GM19463 (cell line): ENCODE measurements at regions not wholly inside any gene's neighbourhood (a gene's known extent, or its start where the extent isn't known, plus 50 kb on each side); places are given as distances from the start of the nearest gene placed in this dataset.
"Not testable (repeated sequence)": the region's sequence is repeated elsewhere in the genome, so short reads cannot be mapped to it uniquely, and the experiment has no call there.

Source experiments
- ATAC-seq: cut with Tn5 transposase; IDR thresholded peaks from one replicate; pipeline ENCODE4 v1.9.1; 2021; ENCODE audit warnings: mild to moderate bottlenecking, moderate library complexity; ENCODE audit not compliant: unreplicated experiment

DNA sequence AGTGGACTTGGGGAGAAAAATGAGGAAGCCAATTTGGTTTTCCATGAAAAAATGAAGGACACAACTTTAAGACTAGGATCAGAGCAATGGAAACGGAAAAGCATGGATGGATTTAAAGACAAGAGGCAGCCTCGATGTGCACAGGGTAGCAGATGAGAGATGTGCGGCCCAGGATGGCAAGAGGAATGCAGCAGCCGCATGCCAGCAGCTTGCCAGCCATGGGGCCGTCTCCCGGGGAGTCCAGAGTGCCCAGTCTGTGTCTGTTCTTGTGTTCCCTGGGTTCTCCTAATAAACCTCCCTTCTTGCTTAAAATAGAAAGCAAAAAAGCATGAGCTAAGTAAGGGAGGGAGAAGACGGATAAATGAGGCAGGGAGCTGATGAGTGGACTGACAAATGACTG, 68.0 kb upstream of the IQSEC1 start:
- ATAC-seq, result no peak

DNA sequence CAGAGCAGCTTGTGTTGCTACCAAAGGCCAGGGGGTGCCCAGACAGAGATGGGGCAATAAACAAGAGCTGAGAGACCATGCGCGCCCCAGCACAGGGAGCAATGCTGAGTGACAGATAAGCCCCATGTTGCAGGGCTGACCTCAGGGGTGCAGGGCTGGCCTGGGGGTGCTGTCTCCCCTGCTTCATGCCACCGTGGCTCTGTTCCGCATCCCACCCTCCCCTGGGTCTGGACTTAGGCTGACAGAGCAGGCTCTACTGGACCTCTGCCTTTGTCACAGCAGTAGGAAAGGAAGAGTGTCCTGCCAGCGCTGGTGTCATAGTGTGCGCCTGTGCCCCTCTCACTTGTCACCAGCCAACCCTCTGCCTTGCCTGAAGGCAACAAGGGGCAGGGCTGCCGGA, 67.4 kb upstream of the IQSEC1 start:
- ATAC-seq, result no peak

- ATAC-seq, result no peak
Observed at GRCh38 chr3:13139471-13140065, 66.3 kb upstream of the IQSEC1 start.

DNA sequence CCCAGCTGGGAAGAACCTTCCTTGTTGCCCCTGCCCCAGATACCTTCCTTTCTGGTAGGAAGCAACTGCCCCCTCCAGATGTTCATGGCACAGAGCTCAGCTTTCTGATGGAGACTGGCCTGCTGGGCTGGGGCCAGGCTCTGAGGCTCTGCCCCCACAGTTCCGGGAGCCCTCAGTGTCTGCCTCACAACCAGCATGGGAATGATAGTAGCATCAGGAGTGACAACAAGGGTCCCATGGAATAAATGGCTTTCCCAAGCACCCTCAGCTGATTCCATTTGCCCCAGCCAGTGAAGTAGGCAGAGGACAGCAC, 65.6 kb upstream of the IQSEC1 start:
- ATAC-seq, result no peak

DNA sequence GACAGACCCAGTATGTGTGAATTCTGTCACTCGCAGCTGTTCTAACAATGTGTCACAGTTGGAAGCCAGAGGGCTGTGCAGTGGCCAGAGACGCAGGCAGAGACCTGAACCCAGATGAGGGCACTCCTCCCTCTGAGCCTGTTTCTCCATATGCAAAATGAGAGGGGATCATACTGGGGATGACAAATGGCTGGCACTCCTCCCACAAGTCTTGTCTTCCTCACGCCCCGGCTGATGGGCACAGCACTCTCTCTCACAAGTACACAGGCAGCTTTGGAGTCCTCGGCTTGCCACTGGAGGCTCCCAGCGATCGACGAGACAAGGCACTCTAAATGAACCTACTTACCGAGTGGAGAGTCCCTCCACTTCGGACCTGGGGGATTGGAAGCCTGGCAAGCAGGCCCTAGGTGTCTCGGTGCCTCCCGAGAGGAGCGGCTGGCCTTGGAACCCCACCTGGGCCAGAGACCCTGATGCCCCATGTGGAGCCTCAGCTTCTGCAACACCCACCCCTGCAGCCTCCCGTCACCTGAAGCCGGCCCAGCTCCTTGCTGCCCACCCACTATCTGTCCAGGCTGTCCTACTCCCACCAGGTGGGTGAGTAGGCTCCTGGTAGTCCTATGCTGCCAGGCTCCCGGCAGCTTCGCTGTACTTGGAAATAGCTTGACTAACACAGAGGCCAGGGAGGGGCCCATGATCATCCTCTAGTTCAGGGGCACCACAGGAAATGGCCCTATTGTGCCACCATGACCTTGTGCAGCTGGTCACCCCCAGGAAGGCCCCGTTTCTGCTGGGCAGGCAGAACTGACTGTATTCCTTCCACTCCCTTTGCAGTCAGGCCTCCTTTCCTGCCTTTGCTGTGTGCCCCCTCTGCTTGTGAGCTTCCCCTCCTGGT, 65.0 kb upstream of the IQSEC1 start:
- ATAC-seq, result no peak

DNA sequence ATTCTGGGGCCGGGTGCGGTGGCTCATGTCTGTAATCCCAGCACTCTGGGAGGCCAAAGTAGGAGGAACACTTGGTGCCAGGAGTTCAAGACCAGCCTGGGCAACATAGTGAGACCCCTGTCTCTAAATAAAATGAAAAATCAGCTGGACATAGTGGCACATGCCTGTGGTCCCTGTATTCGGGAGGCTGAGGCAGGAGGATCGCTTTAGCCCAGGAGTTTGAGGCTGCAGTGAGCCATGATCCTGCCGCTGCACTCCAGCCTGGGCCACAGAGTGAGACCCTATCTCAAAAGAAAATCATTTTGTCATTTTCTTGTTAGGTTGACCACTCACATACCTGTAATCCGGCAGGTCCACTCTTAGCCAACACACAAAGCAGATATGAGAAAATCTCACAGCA, 63.6 kb upstream of the IQSEC1 start:
- not testable (repeated sequence) for ATAC-seq

DNA sequence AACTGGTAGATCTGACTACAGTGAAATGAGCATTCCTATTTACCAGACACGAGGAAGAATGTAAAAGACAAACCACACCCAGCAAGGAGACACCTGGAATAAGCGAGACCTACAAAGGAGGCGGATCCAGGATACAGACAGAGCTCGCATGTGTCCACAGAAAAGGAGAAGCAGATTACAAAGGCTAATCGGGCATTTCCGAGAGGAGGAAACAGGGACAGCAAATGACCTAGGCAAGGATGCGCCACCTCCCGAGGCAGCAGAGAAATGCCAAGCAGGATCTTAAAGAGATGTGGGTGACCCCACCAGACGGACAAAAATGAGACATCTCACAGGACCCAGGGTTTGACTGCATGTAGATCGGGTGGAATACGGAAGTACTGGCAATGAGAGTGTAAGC, 63.2 kb upstream of the IQSEC1 start:
- no peak for ATAC-seq

- ATAC-seq, result no peak
Observed at GRCh38 chr3:13135811-13136321, 62.6 kb upstream of the IQSEC1 start.

DNA sequence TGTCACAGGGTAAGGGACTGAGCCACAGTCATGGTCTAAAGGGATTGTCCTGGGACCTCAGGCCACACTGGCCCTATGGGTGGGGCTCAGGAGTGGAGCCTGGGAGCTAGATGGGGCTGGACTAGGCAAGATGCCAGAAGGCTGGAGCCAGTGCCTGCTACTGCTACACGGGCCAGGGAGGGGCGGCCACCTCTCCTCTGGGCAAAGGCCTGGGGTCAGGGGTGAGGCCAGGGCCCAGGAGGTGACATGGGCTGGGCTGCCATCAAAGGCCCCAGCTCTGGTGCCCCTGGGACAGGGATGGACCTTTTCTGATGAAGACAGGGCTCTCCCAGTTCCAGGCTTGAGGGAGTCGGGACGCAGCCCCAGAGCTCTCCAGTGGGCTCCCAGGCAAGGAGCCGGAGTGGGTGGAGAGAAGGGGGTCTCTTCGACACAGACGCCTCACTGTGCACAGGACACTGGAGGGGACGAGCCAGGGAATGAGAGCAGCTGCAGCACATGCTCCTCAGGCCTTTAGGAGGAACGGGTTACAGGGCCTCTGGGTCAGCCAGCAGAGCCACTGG, 62.1 kb upstream of the IQSEC1 start:
- no peak for ATAC-seq

DNA sequence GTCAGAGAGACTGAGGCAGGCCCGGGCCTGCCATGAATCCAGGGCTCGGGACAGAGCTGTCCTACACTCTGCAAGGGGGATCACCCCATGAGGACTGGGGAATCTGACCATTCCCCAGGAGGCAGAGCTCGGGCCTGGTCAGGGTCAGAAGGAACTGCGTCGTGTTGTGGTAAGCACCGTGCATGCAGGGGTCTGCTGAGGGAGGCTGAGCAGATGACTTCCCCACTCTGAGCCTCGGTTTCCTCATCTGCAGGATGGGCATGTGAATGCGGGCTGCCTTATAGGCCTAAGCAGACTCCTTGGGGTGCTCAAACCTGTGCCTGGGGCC, 61.6 kb upstream of the IQSEC1 start:
- ATAC-seq, result no peak

- ATAC-seq, result no peak
Observed at GRCh38 chr3:13134166-13134878, 61.1 kb upstream of the IQSEC1 start.

- ATAC-seq, result no peak
Observed at GRCh38 chr3:13133471-13133981, 60.3 kb upstream of the IQSEC1 start.

GRCh38 chr3:13132731-13133410, 59.6 kb upstream of the IQSEC1 start:
- no peak for ATAC-seq

DNA sequence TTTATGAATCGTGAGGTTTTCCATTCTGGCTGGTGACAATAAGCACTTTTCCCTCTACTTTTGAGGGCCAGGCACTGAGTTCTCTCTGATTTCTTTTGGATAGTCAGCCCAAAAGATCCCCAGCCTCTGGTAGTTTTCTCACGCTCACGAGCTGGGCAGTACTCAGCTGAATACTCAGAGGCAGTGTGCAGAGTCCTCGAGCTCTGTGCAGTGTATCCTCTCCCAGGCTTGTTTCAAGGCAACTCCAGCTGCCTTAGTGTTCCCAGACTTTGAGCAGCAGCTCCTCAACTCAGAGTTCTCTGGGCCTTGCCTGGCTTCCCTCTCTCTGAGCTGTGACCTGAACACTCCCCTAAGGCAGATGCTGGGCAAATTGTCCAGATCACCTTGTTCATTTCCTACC, 59.1 kb upstream of the IQSEC1 start:
- ATAC-seq, result no peak

DNA sequence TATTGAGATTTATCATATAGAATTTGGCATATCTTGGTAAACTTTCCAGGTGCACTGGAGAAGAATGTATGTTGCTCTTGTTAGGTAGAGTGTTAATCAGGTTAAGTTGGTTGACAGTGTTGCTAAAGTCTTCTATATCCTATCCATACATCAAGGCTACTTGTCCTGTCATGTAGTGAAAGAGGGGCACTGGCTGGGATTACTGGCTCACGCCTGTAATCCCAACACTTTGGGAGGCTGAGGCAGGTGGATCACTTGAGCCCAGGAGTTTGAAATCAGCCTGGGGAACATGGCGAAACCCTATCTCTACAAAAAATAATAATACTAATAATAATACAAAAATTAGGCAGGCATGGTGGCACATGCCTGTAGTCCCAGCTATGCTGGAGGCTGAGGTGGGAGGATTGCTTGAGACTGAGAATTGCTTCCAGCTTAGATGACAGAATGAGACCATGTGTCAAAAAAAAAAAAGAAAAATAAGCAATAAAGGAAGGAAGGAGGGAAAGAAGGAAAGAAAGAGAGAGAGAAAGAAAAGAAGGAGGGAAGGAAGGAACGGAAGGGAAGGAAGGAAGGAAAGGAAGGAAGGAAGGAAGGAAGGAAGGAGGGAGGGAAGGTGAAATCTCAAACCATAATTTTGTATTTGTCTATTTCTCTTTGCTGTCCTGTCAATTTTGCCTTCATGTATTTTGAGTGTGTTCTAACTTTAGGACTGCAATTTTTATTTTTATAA, 57.4 kb upstream of the IQSEC1 start:
- ATAC-seq, result no peak

GRCh38 chr3:13125092-13126015, 52.1 kb upstream of the IQSEC1 start:
- no peak for ATAC-seq

GRCh38 chr3:13124631-13125030, 51.4 kb upstream of the IQSEC1 start:
- ATAC-seq, result no peak

DNA sequence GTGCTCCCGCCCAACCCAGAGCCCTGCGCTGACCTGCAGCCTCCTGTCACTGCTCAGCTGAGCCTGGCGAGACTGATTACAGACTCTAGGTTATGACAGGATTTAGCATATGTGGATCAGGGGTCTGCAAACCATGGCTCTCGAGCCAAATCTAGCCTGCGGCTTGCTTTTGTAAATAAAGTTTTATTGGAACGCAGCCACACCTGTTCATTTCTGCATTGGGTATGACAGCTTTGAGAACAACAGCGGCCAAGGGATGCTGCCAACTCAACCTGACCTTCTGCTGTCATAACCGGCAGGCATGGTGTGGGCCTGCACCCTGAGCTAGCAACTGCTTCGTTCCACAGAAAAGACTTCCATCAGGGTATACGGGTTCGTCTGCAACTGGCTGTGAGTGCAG, 50.5 kb upstream of the IQSEC1 start:
- no peak for ATAC-seq

DNA sequence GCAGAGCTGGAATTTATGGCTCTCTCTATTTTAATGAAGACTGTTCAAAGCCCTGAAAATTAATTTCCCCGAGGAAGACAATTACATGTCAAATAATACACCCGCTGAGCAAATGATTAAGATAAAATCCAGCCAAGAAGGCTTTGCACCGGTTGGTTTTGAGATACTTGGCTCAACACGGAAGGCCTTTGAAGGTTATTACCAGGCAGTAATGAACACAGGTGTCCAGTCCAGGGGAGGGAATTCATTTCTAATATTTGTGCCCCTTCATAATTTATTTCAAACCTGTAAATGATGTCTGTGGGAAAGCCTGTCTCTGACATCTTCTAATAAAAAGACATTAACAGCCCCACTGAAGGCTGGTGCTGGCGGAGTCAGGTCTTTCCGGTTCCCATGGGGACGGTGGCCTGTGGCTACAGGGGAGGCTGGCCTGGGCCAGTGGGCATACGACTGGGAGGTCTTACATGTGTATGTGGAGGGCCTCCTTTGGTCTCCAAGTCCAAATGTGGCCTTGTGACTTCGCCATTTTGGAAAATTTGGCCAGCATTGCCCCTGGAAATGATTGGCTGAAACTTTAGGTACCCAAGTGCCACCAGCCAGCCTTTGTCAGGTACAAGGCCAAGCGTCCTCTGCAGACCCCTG, 49.9 kb upstream of the IQSEC1 start:
- no peak for ATAC-seq
